SK-N-MC (cell line): ENCODE measurements at regions not wholly inside any gene's neighbourhood (a gene's known extent, or its start where the extent isn't known, plus 50 kb on each side); places are given as distances from the start of the nearest gene placed in this dataset.

Experiments
- DNase-seq: peaks from one replicate; pipeline ENCODE4 v3.0.0-alpha.2; 2011; ENCODE audit warnings: low read depth, low spot score
- H3K27ac ChIP-seq: fragments of 200-600 bp; sonication (generic); 2 replicates; pipeline ENCODE4 v1.5.1; 2016; ENCODE audit warnings: mixed run types
- H3K36me3 ChIP-seq: fragments of 200-600 bp; sonication (generic); 2 replicates; pipeline ENCODE4 v1.6.1; 2017; ENCODE audit warnings: antibody characterized with exemption, low read length, mixed read lengths; ENCODE audit not compliant: insufficient read depth
- H3K4me3 ChIP-seq: fragments of 200-600 bp; sonication (generic); 2 replicates; pipeline ENCODE4 v1.5.1; 2016
- H3K9ac ChIP-seq: fragments of 200-600 bp; sonication (generic); 2 replicates; pipeline ENCODE4 v1.8.0; 2017; ENCODE audit warnings: mixed run types, mixed read lengths; ENCODE audit not compliant: insufficient read length
- H3K9me3 ChIP-seq: fragments of 200-600 bp; sonication (generic); 2 replicates; pipeline ENCODE4 v1.6.1; 2017; ENCODE audit warnings: low read depth, mild to moderate bottlenecking, antibody characterized with exemption, low read length, moderate library complexity, mixed read lengths
- EZH2 ChIP-seq: fragments of 200-600 bp; sonication (generic); IDR thresholded peaks from one replicate; pipeline ENCODE4 v1.6.1; 2017; ENCODE audit warnings: antibody characterized with exemption
- FOXP2 ChIP-seq: optimal IDR thresholded peaks from 2 replicates; pipeline ENCODE3; 2011; ENCODE audit warnings: mild to moderate bottlenecking, moderate library complexity; ENCODE audit not compliant: insufficient read depth; ENCODE audit errors: extremely low read length, control extremely low read depth
- POLR2AphosphoS5 ChIP-seq: IDR thresholded peaks from 2 replicates; pipeline ENCODE4 v1.6.1; 2012; ENCODE audit warnings: mild to moderate bottlenecking, low read depth, low read length, borderline replicate concordance

DNA sequence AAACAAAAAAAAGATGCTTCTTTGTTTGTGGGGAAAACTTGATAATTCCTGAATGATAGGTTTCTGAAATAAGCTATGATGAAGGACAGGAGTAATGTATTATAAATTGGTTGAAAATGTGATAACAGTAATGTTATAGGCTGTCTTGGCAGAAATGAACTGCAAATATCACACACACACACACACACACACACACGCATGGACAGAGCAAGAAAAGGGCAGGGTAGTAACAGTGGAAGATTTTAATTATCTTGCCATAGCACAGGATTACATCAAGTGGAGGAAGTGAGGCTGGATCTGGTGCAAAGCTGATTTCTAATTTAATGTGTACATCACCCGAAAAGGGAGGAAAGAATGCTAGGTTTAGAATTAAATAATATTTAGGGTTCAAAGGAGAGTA is 97.5 kb upstream of the CXXC4 start:
- Histone ChIP-seq H3K9ac (no peak overlapping the region), H3K9me3 (no peaks in the 10 kb centered on the region), H3K4me3 (no peak overlapping the region), H3K27ac (no peak overlapping the region), H3K36me3 (no peaks in the 10 kb centered on the region)
- TF ChIP-seq POLR2AphosphoS5 (no peak), FOXP2 (no peak), EZH2 (no peak)
- no peak for DNase-seq

DNA sequence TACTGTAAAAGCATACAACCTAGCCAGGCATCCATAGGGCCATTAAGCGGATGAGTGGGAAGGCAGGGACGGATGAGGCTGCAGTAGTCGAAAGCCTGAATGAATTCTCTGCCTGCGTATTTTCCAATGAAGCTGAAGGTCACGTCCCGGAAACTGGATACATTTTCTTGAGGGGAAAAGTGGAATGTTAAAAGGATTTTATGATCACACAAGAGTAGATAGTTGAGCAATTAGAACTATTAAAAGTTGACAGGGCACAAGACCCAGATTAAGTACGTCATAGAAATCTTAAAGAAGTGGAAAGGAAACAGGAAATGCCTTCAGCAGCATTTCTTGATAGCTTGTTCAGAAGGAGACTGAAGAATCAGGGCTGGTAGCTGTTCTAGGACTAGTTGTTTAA is 98.3 kb upstream of the CXXC4 start:
- H3K27ac ChIP-seq = no peak overlapping the region
- H3K36me3 ChIP-seq = no peaks in the 10 kb centered on the region
- H3K9ac ChIP-seq = no peak overlapping the region
- DNase-seq = peak; percentile 73
- H3K4me3 ChIP-seq = peak overlapping the region; percentile 35
- H3K9me3 ChIP-seq = no peaks in the 10 kb centered on the region
- TF ChIP-seq FOXP2 (no peak), EZH2 (no peak), POLR2AphosphoS5 (peak; percentile 50; the same call in 1 of the 2 replicates)

DNA sequence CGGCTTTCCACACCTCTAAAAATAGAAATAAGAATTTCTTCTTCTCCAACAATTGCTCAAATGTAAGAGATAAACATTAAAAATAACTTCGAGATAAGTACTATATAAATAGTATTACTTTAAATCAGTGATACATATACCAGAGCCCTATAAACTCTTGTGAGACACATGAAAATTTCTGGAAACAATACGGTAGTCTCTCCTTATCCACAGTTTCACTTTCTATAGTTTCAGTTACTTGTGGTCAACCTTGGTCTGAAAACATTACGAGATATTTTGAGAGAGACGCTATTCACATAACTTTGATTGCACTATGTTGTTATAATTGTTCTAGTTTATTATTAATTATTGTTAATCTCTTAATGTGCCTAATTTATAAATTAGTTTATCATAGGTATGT is 101.5 kb upstream of the CXXC4 start:
- Histone ChIP-seq H3K4me3 (no peak overlapping the region), H3K36me3 (no peaks in the 10 kb centered on the region), H3K27ac (no peak overlapping the region), H3K9me3 (no peaks in the 10 kb centered on the region), H3K9ac (no peak overlapping the region)
- DNase-seq = no peak
- no peak for TF ChIP-seq POLR2AphosphoS5
- TF ChIP-seq FOXP2 = no peak
- no peak for TF ChIP-seq EZH2

DNA sequence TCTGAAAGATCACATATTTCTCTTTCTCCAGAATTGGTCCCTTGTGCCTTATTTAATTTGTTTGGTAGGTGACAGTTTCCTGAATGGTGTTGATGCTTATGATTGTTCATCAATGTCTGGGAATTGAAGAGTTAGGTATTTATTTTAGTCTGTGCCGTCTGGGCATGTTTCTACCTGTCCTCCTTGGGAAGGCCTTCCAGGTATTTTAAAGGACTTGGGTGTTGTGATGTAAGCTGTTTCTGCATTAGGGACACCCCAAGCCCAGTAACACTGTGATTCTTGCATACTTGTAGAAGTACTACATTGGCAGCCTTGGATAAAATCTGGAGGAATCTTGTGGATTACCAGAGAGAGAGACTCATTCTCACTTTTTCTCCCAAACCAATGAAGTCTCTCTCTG is 120.8 kb upstream of the CXXC4 start:
- TF ChIP-seq EZH2 (no peak), FOXP2 (no peak), POLR2AphosphoS5 (no peak)
- no peak overlapping the region for H3K27ac ChIP-seq
- no peak for DNase-seq
- no peak overlapping the region for H3K4me3 ChIP-seq
- H3K9me3 ChIP-seq = no peaks in the 10 kb centered on the region
- H3K36me3 ChIP-seq = no peaks in the 10 kb centered on the region
- H3K9ac ChIP-seq = no peak overlapping the region

DNA sequence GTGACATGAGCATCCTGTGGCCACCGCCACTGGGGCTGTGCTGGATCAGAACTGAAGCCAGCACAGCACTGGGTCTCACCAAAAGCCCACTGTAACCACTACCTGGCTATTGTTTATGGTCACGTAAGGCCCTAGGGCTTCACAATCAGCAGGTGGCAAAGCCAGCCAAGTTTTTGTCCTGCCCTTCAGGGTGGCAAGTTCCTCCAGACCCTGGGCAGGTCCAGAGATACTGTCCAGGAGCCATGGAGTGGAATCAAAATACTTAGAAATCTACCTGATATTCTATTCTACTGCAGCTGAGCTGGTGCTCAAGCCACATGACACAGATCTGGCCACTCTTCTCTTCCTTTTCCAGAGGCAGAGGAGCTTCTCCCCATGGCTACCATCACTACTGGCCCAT is 121.2 kb upstream of the CXXC4 start:
- Histone ChIP-seq H3K27ac (no peak overlapping the region), H3K9ac (no peak overlapping the region), H3K9me3 (no peaks in the 10 kb centered on the region), H3K36me3 (no peaks in the 10 kb centered on the region), H3K4me3 (no peak overlapping the region)
- DNase-seq = no peak
- TF ChIP-seq POLR2AphosphoS5 (no peak), EZH2 (no peak), FOXP2 (no peak)

DNA sequence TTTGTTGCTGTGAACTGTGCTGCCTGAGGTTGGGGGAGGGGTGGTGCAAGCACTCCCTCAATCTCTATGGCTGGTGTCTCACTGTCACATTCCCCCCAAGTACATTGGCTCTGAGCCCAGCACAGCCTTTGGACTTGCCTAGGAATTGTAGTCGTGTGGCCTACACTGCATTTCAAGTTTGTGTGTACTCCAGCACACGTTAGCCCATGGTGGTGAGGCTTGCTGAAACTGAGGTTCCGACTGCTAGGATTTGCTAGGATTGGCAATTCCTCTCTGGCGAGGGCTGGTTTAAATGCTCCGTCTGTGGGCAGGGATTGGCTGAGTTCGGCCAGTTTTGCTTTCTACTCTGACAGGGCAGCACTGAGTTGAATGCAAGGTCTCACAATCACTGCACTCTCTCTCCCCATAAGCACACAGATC is 121.7 kb upstream of the CXXC4 start:
- no peaks in the 10 kb centered on the region for H3K9me3 ChIP-seq
- no peak for DNase-seq
- no peak overlapping the region for H3K27ac ChIP-seq
- H3K9ac ChIP-seq = no peak overlapping the region
- H3K36me3 ChIP-seq = no peaks in the 10 kb centered on the region
- TF ChIP-seq EZH2 (no peak), POLR2AphosphoS5 (no peak), FOXP2 (no peak)
- no peak overlapping the region for H3K4me3 ChIP-seq

DNA sequence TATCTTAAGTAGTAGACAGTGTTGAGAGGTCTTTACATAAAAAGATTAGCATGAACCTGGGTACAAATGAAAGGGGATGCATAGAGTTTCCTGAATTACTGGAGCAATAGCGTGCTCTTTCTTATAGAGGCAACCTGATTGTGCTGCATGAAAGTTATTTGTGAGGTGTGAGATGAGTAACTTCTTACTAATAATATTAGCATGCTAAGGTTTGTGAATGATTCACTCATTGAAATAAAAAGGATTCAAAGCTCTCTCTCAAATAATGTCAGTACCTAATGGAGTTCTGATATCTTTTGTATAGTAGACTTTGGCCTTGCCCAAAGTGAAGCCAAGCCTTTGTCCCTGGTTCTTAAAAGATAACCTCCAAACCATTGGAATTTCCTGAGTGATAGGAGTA is 131.0 kb upstream of the CXXC4 start:
- TF ChIP-seq POLR2AphosphoS5 (no peak), EZH2 (no peak), FOXP2 (no peak)

DNA sequence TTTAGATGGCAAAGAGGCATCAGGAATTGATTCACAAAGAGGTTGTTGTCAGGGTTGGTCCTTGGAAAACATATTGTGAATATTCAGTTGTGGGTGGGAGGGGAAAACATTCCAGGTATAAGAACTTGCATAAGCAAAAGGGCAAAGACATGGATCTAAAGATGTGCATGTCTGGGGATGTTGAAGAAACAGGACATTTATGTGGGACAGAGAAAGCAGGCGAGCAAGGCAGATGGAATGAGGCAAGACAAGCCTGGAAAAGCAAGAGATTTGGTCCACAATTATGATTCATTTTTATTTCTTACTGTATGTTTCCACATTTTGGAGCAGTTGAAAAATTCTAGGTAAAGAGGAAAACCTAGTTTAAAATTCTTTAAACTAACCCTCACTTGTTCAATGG is 134.9 kb upstream of the CXXC4 start:
- TF ChIP-seq EZH2 = no peak
- no peak for TF ChIP-seq FOXP2
- no peak for TF ChIP-seq POLR2AphosphoS5
- no peak for DNase-seq
- Histone ChIP-seq H3K9me3 (no peaks in the 10 kb centered on the region), H3K9ac (no peak overlapping the region), H3K36me3 (no peaks in the 10 kb centered on the region), H3K27ac (no peak overlapping the region), H3K4me3 (no peak overlapping the region)

More for the DNA sequence above, 131.0 kb upstream of the CXXC4 start:
- Histone ChIP-seq H3K27ac (no peak overlapping the region), H3K4me3 (no peak overlapping the region), H3K9me3 (no peaks in the 10 kb centered on the region), H3K9ac (no peak overlapping the region), H3K36me3 (no peaks in the 10 kb centered on the region)
- DNase-seq = no peak

DNA sequence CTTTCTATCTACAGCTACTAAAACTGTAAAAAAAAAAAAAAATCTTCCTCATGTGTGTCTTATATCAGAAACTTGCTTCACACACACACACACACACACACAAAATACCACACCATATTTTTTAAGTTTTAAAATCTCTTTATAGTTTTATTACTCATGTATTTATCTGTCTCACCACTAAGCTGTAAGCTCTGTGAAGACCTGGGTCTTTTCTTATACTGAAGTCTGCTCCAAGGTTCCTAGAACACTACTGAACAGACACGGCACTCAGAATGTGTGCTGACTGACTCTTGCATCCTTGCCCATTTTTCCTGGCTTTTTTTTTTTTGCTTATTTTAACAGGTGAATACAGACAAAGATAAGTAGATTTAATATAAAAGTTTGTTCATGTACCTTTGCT is 135.6 kb upstream of the CXXC4 start:
- no peak overlapping the region for H3K4me3 ChIP-seq
- no peak overlapping the region for H3K9ac ChIP-seq
- no peak overlapping the region for H3K27ac ChIP-seq
- TF ChIP-seq POLR2AphosphoS5 (no peak), FOXP2 (no peak), EZH2 (no peak)
- no peaks in the 10 kb centered on the region for H3K36me3 ChIP-seq
- DNase-seq = no peak
- H3K9me3 ChIP-seq = no peaks in the 10 kb centered on the region
